Large intestine (tissue), 3 donors: ENCODE measurements at regions not wholly inside any gene's neighbourhood (a gene's known extent, or its start where the extent isn't known, plus 50 kb on each side); places are given as distances from the start of the nearest gene placed in this dataset.

ENCODE experiments used
- DNase-seq, 2 donors: peaks; one replicate each; pipeline versions ENCODE4 v3.0.0 to v3.0.0-alpha.2; 2013
- H3K27ac ChIP-seq: one replicate; pipeline ENCODE4 v1.5.1; 2013; ENCODE audit warnings: low read length
- H3K27me3 ChIP-seq: 2 replicates; pipeline ENCODE4 v1.6.1; 2013; ENCODE audit warnings: low read length; ENCODE audit not compliant: control insufficient read depth, insufficient read depth
- H3K36me3 ChIP-seq: 2 replicates; pipeline ENCODE4 v1.6.1; 2013; ENCODE audit warnings: low read length; ENCODE audit not compliant: control insufficient read depth, insufficient read depth
- H3K4me1 ChIP-seq: one replicate; pipeline ENCODE4 v1.6.1; 2013; ENCODE audit warnings: low read length; ENCODE audit not compliant: control insufficient read depth, insufficient read depth
- H3K4me3 ChIP-seq: one replicate; pipeline ENCODE4 v1.5.1; 2013; ENCODE audit warnings: low read length
- H3K9me3 ChIP-seq: one replicate; pipeline ENCODE4 v1.6.1; 2013; ENCODE audit warnings: mild to moderate bottlenecking, low read depth, low read length, moderate library complexity; ENCODE audit not compliant: control insufficient read depth
- WGBS: methylation state at CpG from one replicate; pipeline ENCODE4 v1.1.5; 2013; ENCODE audit warnings: low lambda C conversion rate; ENCODE audit not compliant: insufficient coverage; 5-methylcytosine and 5-hydroxymethylcytosine counted together

DNA sequence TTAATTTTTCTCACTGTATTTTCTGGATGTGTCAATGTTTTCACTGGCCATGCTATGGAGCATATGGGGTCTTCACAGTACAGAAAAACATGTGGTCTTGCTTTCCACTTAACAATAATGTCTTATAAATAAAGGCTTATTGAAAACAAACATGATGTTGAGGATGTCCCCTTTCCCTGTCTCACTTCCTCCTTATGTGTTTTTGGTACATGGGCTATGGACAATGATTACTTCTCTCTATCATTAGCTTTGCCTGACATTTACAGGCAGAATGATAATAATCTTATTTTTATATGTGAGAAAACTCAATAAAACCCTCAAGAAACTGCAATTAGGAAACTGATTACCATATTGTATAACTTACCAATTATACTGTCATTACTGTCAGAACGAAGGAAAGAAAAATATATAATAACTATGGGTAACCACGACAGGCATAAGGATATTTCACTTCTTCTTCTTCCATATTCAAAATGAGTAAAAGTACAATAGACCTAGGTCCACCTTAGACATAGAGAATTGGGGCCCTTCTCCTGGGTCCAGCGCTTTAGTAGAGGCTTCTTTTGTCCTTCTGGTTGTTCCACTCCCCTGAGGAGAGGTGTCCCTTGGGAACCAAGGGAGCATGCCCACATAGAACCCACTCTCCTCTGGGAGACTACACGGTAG, 375.0 kb downstream of the MAN2A1 start:
- DNase-seq, result no peak
- no CpG with 5 or more reads among the region's 4 CpGs for WGBS
- H3K27me3 ChIP-seq, result no peaks in the 10 kb centered on the region
- H3K36me3 ChIP-seq, result no peaks in the 10 kb centered on the region
- H3K9me3 ChIP-seq, result peaks cover 1% of the 10 kb centered on the region
- H3K27ac ChIP-seq, result no peak overlapping the region
- H3K4me1 ChIP-seq, result no peaks in the 10 kb centered on the region
- H3K4me3 ChIP-seq, result no peak overlapping the region

DNA sequence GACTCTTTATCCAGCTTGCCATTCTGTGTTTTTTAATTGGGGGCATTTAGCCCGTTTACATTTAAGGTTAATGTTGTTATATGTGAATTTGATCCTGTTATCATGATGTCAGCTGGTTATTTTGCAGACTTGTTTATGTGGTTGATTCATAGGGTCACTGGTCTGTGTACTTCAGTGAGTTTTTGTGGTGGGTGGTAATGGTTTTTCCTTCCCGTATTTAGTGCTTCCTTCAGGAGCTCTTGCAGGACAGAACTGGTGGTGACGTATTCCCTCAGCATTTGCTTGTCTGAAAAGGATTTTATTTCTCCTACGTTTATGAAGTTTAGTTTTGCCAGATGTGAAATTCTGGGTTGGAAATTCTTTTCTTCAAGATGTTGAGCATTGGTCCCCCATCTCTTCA, 381.1 kb downstream of the MAN2A1 start:
- H3K4me1 ChIP-seq, result no peaks in the 10 kb centered on the region
- no CpG with 5 or more reads among the region's 4 CpGs for WGBS
- DNase-seq, result no peak
- H3K4me3 ChIP-seq, result no peak overlapping the region
- H3K9me3 ChIP-seq, result peaks cover 10% of the 10 kb centered on the region
- no peak overlapping the region for H3K27ac ChIP-seq
- no peaks in the 10 kb centered on the region for H3K27me3 ChIP-seq
- no peaks in the 10 kb centered on the region for H3K36me3 ChIP-seq

DNA sequence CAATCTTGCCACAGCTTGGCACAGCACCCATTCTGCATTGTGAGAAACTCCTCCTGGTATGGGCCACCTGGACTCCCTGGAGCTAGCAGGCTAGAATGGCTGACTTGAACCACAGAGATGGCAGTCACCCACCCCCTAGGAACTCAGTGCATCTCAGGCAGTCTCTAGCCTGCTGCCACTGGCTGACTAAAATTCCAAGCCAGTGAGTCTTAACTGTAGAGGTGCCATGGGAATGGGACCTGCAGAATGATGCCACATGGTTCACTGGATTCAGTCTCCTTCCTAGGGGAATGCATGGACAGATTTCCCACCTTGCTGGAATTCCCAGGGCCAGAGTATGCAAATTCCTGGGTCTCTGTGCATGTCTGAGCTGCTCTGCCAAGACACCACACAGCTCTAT, 382.9 kb downstream of the MAN2A1 start:
- Histone ChIP-seq H3K9me3 (peaks cover 10% of the 10 kb centered on the region), H3K27me3 (no peaks in the 10 kb centered on the region), H3K4me3 (no peak overlapping the region), H3K4me1 (no peaks in the 10 kb centered on the region), H3K36me3 (no peaks in the 10 kb centered on the region), H3K27ac (no peak overlapping the region)
- no peak for DNase-seq

DNA sequence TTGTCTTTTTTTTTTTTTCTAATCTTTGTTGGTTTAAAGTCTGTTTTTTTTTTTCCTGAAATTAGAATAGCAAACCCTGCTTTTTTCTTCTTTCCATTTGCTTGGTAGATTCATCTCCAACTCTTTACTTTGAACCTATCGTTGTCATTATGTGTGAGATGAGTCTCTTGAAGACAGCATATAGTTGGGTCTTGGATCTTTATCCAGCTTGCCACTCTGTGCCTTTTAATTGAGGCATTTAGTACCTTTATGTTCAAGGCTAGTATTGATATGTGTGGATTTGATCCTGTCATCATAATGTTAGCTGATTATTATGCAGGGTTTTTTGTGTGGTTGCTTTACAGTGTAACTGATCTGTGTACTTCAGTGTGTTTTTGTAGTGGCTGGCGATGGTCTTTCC, 383.8 kb downstream of the MAN2A1 start:
- Histone ChIP-seq H3K9me3 (peaks cover 10% of the 10 kb centered on the region), H3K4me3 (no peak overlapping the region), H3K27me3 (no peaks in the 10 kb centered on the region), H3K4me1 (no peaks in the 10 kb centered on the region), H3K27ac (no peak overlapping the region), H3K36me3 (no peaks in the 10 kb centered on the region)
- no peak for DNase-seq
- WGBS, result no CpG with 5 or more reads among the region's 2 CpGs

DNA sequence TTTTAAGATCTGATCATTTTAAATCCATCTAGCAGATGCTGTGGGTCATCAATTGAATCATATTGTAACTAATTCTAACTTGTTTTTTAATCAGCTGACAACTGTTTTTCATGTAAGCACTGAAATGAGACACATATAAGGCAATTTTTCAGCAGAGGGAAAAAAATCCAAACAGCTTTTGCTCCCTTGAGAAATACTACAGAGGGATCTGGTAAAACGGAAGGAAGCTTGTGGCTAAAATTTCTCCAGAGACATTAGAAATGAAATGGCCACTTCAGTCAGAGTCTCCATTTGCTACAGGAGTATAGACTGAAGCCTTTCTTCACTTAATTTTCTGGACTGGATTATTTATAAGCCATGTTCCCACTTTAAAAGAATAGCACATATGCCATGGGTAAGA, 385.9 kb downstream of the MAN2A1 start:
- H3K4me1 ChIP-seq, result no peaks in the 10 kb centered on the region
- no peaks in the 10 kb centered on the region for H3K36me3 ChIP-seq
- WGBS, result no CpG with 5 or more reads among the region's 1 CpG
- no peaks in the 10 kb centered on the region for H3K27me3 ChIP-seq
- DNase-seq, result no peak
- no peak overlapping the region for H3K4me3 ChIP-seq
- H3K27ac ChIP-seq, result no peak overlapping the region
- peaks cover 7% of the 10 kb centered on the region for H3K9me3 ChIP-seq

DNA sequence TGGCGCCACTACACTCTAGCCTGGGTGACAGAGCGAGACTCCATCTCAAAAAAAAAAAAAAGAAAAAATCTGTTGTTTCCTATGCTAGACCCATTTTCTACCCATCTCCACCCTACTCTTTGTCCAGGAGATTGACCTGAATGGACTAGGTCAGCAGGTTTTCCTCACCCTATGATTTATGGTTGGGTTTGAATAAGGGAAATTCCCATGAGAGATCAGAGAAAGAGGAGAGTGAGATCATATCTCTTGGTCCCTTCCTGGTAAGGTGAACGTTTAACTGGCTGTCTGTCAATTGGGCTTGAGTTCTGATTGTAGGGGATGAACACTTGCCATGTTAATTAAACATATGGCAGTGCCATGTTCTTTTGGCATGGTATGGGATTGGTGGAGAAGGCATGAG, 387.4 kb downstream of the MAN2A1 start:
- Histone ChIP-seq H3K4me3 (no peak overlapping the region), H3K4me1 (no peaks in the 10 kb centered on the region), H3K27me3 (no peaks in the 10 kb centered on the region), H3K9me3 (peaks cover 7% of the 10 kb centered on the region), H3K36me3 (no peaks in the 10 kb centered on the region), H3K27ac (no peak overlapping the region)
- 60% methylated on average over 1 of the region's 3 CpGs for WGBS
- DNase-seq, result no peak

DNA sequence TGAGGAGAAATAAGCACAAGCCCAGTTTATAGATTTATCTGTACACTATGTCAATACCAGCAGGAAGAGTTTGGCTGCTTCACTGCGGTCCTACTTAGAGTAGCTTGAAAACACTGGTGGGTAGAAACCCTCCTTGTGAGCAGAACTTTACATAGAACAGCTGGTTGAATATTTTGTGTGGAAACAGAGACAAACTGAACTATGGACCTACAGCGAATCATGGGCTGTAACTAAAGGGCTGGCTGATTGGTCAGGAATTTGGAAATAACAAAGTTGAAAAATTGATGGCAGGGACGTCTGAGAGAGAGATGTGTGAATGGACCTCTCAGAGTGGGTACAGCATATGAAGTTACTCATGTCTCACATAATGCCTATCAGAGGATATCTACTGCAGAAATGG, 392.5 kb downstream of the MAN2A1 start:
- Histone ChIP-seq H3K27ac (no peak overlapping the region), H3K4me1 (no peaks in the 10 kb centered on the region), H3K27me3 (no peaks in the 10 kb centered on the region), H3K9me3 (no peaks in the 10 kb centered on the region), H3K4me3 (no peak overlapping the region), H3K36me3 (no peaks in the 10 kb centered on the region)
- no peak for DNase-seq
- 80% methylated on average over 1 of the region's 3 CpGs for WGBS

DNA sequence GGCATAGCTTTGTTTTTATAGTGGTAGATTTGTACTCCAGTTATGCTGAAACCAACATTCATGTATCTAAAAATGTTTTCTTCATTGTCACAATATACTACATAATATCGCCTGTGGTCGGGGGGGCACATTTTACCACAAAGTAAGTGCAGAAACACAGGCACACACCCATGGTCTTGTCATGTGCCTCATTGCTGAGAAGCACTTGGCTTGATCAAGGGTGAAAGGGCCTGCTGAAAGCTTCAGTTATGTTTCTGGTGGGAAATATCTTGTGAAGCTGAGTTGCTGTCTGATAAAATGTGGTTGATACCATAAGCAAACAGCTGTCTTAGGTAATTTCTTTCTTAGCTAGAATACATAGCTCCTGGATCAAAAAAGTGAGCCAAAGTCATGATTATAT, 393.1 kb downstream of the MAN2A1 start:
- Histone ChIP-seq H3K27me3 (no peaks in the 10 kb centered on the region), H3K36me3 (no peaks in the 10 kb centered on the region), H3K4me1 (no peaks in the 10 kb centered on the region), H3K27ac (no peak overlapping the region), H3K9me3 (no peaks in the 10 kb centered on the region), H3K4me3 (no peak overlapping the region)
- DNase-seq, result no peak
- no CpG with 5 or more reads among the region's 2 CpGs for WGBS

DNA sequence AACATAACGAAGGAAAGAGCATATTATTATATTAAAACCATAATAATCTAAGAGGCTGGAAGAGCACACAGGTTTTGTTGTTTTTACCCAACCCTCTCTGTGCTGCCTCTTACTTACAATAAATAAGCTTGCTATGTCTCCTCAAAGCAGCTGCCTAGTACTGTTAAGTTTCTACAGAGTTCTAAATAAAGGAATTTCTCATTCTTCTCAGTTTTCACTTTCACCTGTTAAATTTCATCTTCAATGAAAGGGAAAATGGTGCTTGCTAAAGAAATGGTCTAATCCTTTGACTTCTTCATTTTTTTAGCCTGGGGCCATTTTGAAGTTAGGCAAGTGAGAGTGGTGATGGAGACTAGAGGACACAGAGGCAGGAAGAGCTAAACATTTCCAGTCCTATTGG, 396.1 kb downstream of the MAN2A1 start:
- Histone ChIP-seq H3K36me3 (no peaks in the 10 kb centered on the region), H3K4me3 (no peak overlapping the region), H3K9me3 (no peaks in the 10 kb centered on the region), H3K4me1 (no peaks in the 10 kb centered on the region), H3K27ac (no peak overlapping the region), H3K27me3 (no peaks in the 10 kb centered on the region)
- no peak for DNase-seq
- WGBS, result no CpG with 5 or more reads among the region's 1 CpG

DNA sequence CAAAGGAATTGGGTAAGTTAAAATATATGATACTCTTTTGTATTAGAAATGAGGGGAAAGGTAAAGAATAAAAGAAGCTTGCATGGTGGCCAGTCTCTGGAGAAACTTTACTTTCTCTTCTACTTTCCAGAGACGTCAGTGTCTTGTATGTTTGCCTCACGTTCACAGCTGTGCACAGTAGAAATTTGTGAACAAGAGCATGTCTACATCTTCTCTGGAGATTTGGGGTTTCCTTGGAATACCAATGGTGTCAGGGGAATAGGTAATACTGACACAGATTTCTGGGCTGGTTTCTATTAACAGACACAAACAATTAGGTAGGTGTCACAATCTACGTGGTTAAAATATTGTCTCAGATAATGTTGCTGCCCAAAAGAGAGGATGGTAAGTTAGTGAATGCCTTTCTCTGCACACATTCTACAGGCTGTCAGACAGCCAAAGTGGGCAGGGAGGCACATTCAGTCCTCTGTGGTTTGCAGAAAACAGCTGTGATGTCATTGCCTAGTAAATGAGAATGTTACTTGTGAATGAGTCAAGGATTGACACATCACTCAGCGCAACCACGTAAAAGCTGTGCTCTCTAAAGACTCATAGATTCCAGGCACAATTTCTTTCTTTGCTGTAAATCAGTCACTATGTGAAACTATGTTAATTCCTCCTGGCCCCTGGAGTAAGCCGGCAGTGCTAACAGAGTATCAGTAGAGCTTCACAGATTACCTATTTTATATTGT, 397.1 kb downstream of the MAN2A1 start:
- DNase-seq, result no peak
- 58% methylated on average over 2 of the region's 6 CpGs for WGBS
- H3K9me3 ChIP-seq, result no peaks in the 10 kb centered on the region
- H3K27me3 ChIP-seq, result no peaks in the 10 kb centered on the region
- H3K4me3 ChIP-seq, result no peak overlapping the region
- H3K4me1 ChIP-seq, result no peaks in the 10 kb centered on the region
- no peak overlapping the region for H3K27ac ChIP-seq
- H3K36me3 ChIP-seq, result no peaks in the 10 kb centered on the region

DNA sequence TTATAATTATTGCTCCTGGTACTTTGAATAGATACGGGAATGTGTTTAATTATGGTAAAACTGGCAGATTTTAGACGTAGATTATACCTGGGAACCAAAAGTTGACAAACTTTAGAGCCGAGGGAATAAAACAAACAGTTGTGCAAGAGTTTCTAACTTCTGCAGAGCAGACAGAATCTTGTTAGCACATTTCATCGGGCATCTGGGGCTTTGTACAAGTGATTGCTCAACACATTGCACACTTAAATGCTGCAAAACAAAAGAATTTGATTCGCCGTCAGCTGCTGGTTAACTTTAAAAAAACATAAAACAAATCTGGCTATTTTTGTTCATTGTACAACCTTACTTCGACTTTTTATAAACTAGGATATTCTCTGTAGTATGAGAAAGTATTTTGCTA, 398.1 kb downstream of the MAN2A1 start:
- no peak overlapping the region for H3K4me3 ChIP-seq
- no peaks in the 10 kb centered on the region for H3K9me3 ChIP-seq
- no peaks in the 10 kb centered on the region for H3K4me1 ChIP-seq
- H3K27me3 ChIP-seq, result no peaks in the 10 kb centered on the region
- DNase-seq, result no peak
- H3K36me3 ChIP-seq, result no peaks in the 10 kb centered on the region
- H3K27ac ChIP-seq, result no peak overlapping the region
- WGBS, result 100% methylated on average over 1 of the region's 7 CpGs
